ENCODE measurements at regions not wholly inside any gene's neighbourhood (a gene's known extent, or its start where the extent isn't known, plus 50 kb on each side); places are given as distances from the start of the nearest gene placed in this dataset.
"Not testable (repeated sequence)": the region's sequence is repeated elsewhere in the genome, so short reads cannot be mapped to it uniquely, and the experiment has no call there.

GRCh38 chr2:111441614-111442013, 320.9 kb downstream of the BCL2L11 start:
- not testable (repeated sequence) for TF ChIP-seq CTCF (IDR thresholded peaks at IDR 0.05); POLR2AphosphoS5 (IDR thresholded peaks at IDR 0.05; ENCODE audit: low read depth, low read length); REST (IDR thresholded peaks at IDR 0.05; ENCODE audit: insufficient read depth in 1 of 2, low read depth in 2 of 2, low read length in 1 of 2)
